ENCODE measurements at regions not wholly inside any gene's neighbourhood (a gene's known extent, or its start where the extent isn't known, plus 50 kb on each side); places are given as distances from the start of the nearest gene placed in this dataset.

DNA sequence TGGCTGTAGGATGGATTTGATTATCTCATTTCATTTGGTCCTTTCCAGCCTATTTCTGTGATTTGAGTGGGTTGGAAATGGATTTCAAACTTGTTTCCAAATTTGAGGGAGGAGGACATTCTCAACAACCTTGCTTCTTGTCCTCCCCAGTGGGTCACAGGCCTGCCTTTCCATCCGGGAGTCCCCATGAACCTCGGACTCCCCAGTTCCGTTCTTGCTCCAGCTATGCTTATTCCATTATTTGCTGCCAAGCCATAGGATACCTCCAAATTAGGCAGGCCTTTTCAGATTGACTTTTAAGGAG is 97.8 kb downstream of the DUSP10 start:
- TF ChIP-seq, protein P1, sequence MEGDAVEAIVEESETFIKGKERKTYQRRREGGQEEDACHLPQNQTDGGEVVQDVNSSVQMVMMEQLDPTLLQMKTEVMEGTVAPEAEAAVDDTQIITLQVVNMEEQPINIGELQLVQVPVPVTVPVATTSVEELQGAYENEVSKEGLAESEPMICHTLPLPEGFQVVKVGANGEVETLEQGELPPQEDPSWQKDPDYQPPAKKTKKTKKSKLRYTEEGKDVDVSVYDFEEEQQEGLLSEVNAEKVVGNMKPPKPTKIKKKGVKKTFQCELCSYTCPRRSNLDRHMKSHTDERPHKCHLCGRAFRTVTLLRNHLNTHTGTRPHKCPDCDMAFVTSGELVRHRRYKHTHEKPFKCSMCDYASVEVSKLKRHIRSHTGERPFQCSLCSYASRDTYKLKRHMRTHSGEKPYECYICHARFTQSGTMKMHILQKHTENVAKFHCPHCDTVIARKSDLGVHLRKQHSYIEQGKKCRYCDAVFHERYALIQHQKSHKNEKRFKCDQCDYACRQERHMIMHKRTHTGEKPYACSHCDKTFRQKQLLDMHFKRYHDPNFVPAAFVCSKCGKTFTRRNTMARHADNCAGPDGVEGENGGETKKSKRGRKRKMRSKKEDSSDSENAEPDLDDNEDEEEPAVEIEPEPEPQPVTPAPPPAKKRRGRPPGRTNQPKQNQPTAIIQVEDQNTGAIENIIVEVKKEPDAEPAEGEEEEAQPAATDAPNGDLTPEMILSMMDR (IDR thresholded peaks at IDR 0.05) = no peak
- TF ChIP-seq POLR2A (IDR thresholded peaks at IDR 0.05) = no peak

All from body of pancreas (tissue), 4 donors.